ENCODE measurements at regions not wholly inside any gene's neighbourhood (a gene's known extent, or its start where the extent isn't known, plus 50 kb on each side); places are given as distances from the start of the nearest gene placed in this dataset.

DNA sequence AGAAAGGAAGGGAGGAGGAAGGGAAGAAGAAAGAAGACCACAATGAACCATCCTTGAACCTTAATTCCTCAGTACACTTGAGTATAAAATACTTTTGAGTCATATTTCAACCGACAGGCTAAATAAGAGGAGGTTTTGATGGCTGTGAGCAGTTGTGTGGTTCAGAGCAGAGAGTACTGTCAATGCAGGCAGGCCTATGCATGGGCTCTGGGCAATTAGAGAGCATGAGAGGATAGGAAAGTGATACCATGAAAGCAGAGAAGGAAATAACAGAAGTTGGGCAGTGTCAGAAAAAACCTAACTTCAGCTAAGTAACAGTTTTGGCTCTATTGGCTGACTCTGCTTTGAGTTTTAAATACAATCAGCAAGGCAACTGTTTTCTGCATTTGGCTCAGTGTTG is 123.6 kb upstream of the STK17B start:
- TF ChIP-seq GATA2 (IDR thresholded peaks at IDR 0.05; ENCODE audit: low read depth, low read length) (no peak), GATA3 (IDR thresholded peaks at IDR 0.05; ENCODE audit: low read depth, low read length) (no peak)

Measured in SH-SY5Y (cell line).